ENCODE measurements at regions not wholly inside any gene's neighbourhood (a gene's known extent, or its start where the extent isn't known, plus 50 kb on each side); places are given as distances from the start of the nearest gene placed in this dataset.

DNA sequence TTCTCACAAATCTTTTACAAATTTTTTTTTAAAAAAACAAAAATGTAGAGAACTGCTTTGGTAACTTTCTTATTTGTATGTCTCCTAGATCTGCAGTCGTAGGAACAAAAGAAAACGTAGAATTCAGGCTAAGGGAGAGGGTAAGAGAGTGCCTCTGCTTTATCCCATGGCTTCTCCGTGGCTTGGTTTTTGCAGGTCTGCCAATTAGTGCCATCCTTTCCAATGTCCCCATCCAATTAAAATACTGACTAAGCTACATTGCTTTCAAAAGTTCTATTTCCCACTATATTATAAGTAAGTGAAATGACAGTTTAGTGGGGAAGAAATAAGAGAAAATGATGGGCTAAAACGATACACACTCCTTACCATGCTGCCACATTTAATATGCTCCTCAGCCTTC, 209.3 kb downstream of the CRPPA start:
- Histone ChIP-seq H3K27ac (ENCODE audit: insufficient read depth, low read length, poor library complexity, severe bottlenecking) (no peak overlapping the region), H3K36me3 (ENCODE audit: control insufficient read depth, insufficient read depth, low read length) (no peaks in the 10 kb centered on the region), H3K9me3 (ENCODE audit: control insufficient read depth in 2 of 2, low read length in 2 of 2) (no peaks in the 10 kb centered on the region), H3K4me3 (ENCODE audit: low read depth, low read length) (no peak overlapping the region), H3K27me3 (ENCODE audit: control insufficient read depth, insufficient read depth, low read length) (no peaks in the 10 kb centered on the region), H3K4me1 (ENCODE audit: control insufficient read depth, insufficient read depth, low read length, poor library complexity, severe bottlenecking) (no peaks in the 10 kb centered on the region)
- no peak overlapping the region for H3K4me3 Mint-ChIP-seq
- no peak overlapping the region for H3K27ac Mint-ChIP-seq
- no peaks in the 10 kb centered on the region for H3K27me3 Mint-ChIP-seq
- H3K9me3 Mint-ChIP-seq, result peaks cover 0 to 9% (median 0%) of the 10 kb centered on the region in 7 donors
- DNase-seq (no peak), ATAC-seq (ENCODE audit: low read depth in 2 of 2) (no peak)
- H3K36me3 Mint-ChIP-seq, result no peaks in the 10 kb centered on the region
- no peaks in the 10 kb centered on the region for H3K4me1 Mint-ChIP-seq

DNA sequence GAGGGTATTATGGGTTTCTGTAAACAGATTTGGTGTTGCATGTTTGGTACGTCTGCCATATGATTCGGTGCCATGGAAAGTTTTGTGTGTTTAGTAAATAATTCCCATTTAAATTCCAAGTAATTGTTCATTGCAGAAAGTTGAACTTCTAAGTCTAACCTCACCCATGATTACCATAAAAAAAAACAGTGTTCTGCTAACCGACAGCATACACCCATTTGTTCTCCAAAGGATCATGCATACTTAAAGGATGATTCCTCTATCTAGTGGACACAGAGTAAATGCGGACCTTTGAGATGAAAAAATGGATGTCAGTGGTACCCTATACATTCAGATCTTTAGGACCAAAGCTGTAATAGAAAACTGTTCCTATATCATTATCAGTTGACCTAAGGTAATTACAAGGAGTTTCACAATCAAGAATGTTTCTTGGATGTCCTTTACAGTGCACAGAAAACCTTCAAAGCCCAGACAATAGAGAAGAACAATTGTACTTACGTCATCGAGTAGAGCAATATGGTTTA, 209.9 kb downstream of the CRPPA start:
- Mint-ChIP-seq H3K9me3 (peaks cover 0 to 9% (median 0%) of the 10 kb centered on the region in 7 donors), H3K4me3 (no peak overlapping the region), H3K4me1 (no peaks in the 10 kb centered on the region), H3K27me3 (no peaks in the 10 kb centered on the region), H3K36me3 (no peaks in the 10 kb centered on the region), H3K27ac (no peak overlapping the region)
- Histone ChIP-seq H3K9me3 (ENCODE audit: control insufficient read depth in 2 of 2, low read length in 2 of 2) (no peaks in the 10 kb centered on the region), H3K27me3 (ENCODE audit: control insufficient read depth, insufficient read depth, low read length) (no peaks in the 10 kb centered on the region), H3K36me3 (ENCODE audit: control insufficient read depth, insufficient read depth, low read length) (no peaks in the 10 kb centered on the region), H3K27ac (ENCODE audit: insufficient read depth, low read length, poor library complexity, severe bottlenecking) (no peak overlapping the region), H3K4me1 (ENCODE audit: control insufficient read depth, insufficient read depth, low read length, poor library complexity, severe bottlenecking) (no peaks in the 10 kb centered on the region), H3K4me3 (ENCODE audit: low read depth, low read length) (no peak overlapping the region)
- DNase-seq (no peak), ATAC-seq (ENCODE audit: low read depth in 2 of 2) (no peak)

DNA sequence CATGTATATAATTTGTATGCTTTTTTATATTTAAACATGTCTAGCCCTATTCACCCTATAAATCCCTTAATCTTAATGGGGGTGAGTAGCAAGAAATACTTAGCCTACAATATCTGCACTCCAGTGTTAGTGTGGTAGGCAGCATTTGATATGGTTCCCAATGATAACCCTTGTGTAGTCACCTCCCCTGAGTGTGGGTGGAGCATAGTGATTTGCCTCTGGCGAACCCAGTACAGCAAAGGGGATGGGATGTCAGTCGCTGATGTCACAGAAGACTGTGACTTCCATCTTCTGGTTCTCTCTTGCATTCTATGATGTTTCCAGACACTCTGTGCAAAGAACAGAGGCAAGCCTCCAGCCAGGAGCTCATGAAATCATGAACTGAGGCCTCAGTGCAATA, 211.2 kb downstream of the CRPPA start:
- no peaks in the 10 kb centered on the region for H3K36me3 Mint-ChIP-seq
- H3K9me3 Mint-ChIP-seq, result peaks cover 0 to 7% (median 0%) of the 10 kb centered on the region in 7 donors
- H3K36me3 ChIP-seq (ENCODE audit: control insufficient read depth, insufficient read depth, low read length), result no peaks in the 10 kb centered on the region
- ATAC-seq (ENCODE audit: low read depth in 2 of 2), result no peak
- no peak overlapping the region for H3K4me3 Mint-ChIP-seq
- H3K27me3 ChIP-seq (ENCODE audit: control insufficient read depth, insufficient read depth, low read length), result no peaks in the 10 kb centered on the region
- H3K27me3 Mint-ChIP-seq, result no peaks in the 10 kb centered on the region
- no peaks in the 10 kb centered on the region for H3K4me1 Mint-ChIP-seq
- no peak overlapping the region for H3K27ac Mint-ChIP-seq
- no peak overlapping the region for H3K27ac ChIP-seq (ENCODE audit: insufficient read depth, low read length, poor library complexity, severe bottlenecking)
- no peak for DNase-seq
- no peaks in the 10 kb centered on the region for H3K4me1 ChIP-seq (ENCODE audit: control insufficient read depth, insufficient read depth, low read length, poor library complexity, severe bottlenecking)
- H3K9me3 ChIP-seq (ENCODE audit: control insufficient read depth in 2 of 2, low read length in 2 of 2), result no peaks in the 10 kb centered on the region
- no peak overlapping the region for H3K4me3 ChIP-seq (ENCODE audit: low read depth, low read length)

DNA sequence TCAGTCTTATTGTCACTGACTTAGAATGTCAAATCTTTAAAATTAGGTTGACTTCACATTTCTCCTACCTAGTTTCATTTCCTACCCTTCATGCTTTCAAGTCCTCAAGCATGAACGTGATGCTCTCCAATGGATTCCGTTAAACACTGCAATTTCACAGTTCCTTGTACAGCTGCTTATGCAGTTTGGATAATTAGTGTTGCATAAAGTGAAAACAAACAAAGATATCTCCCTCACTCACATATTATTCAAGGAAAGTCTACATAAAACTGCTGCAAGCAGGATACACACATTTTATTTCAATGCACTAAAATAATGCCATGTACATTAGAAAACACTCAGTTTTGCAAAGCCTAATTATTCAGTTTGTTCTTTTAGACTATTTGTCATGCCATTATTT, 214.0 kb downstream of the CRPPA start:
- H3K36me3 ChIP-seq (ENCODE audit: control insufficient read depth, insufficient read depth, low read length), result no peaks in the 10 kb centered on the region
- H3K9me3 Mint-ChIP-seq, result peaks cover 0 to 5% (median 0%) of the 10 kb centered on the region in 7 donors
- no peaks in the 10 kb centered on the region for H3K9me3 ChIP-seq (ENCODE audit: control insufficient read depth in 2 of 2, low read length in 2 of 2)
- no peaks in the 10 kb centered on the region for H3K4me1 Mint-ChIP-seq
- DNase-seq, result no peak
- H3K4me3 Mint-ChIP-seq, result no peak overlapping the region
- no peak overlapping the region for H3K27ac Mint-ChIP-seq
- no peaks in the 10 kb centered on the region for H3K4me1 ChIP-seq (ENCODE audit: control insufficient read depth, insufficient read depth, low read length, poor library complexity, severe bottlenecking)
- no peak overlapping the region for H3K4me3 ChIP-seq (ENCODE audit: low read depth, low read length)
- no peaks in the 10 kb centered on the region for H3K27me3 Mint-ChIP-seq
- no peak for ATAC-seq (ENCODE audit: low read depth in 2 of 2)
- no peaks in the 10 kb centered on the region for H3K27me3 ChIP-seq (ENCODE audit: control insufficient read depth, insufficient read depth, low read length)
- no peak overlapping the region for H3K27ac ChIP-seq (ENCODE audit: insufficient read depth, low read length, poor library complexity, severe bottlenecking)
- no peaks in the 10 kb centered on the region for H3K36me3 Mint-ChIP-seq

DNA sequence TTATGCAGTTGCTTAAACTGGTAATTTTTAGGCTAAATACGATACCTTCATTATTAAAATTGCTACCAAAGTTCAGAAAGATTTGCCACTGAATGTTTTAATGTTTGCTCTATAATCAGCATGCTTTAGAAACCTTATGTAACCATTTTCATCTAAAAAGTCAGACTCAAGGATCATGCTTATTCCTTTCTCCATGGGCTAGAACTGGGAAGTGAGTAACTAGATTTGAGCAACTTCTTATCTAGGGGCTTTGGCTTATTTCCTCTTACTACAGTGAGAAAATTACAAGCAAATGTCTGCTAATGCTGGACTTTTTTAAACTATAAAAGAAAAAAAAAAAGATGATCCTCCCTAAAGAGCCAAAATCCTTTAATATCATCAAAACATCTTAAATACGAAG, 215.9 kb downstream of the CRPPA start:
- H3K27ac Mint-ChIP-seq, result no peak overlapping the region
- Histone ChIP-seq H3K36me3 (ENCODE audit: control insufficient read depth, insufficient read depth, low read length) (no peaks in the 10 kb centered on the region), H3K27ac (ENCODE audit: insufficient read depth, low read length, poor library complexity, severe bottlenecking) (no peak overlapping the region), H3K4me1 (ENCODE audit: control insufficient read depth, insufficient read depth, low read length, poor library complexity, severe bottlenecking) (no peaks in the 10 kb centered on the region), H3K4me3 (ENCODE audit: low read depth, low read length) (no peak overlapping the region), H3K9me3 (ENCODE audit: control insufficient read depth in 2 of 2, low read length in 2 of 2) (no peaks in the 10 kb centered on the region), H3K27me3 (ENCODE audit: control insufficient read depth, insufficient read depth, low read length) (no peaks in the 10 kb centered on the region)
- H3K27me3 Mint-ChIP-seq, result no peaks in the 10 kb centered on the region
- no peaks in the 10 kb centered on the region for H3K36me3 Mint-ChIP-seq
- DNase-seq (no peak), ATAC-seq (ENCODE audit: low read depth in 2 of 2) (no peak)
- no peak overlapping the region for H3K4me3 Mint-ChIP-seq
- no peaks in the 10 kb centered on the region for H3K4me1 Mint-ChIP-seq
- H3K9me3 Mint-ChIP-seq, result peaks cover 0 to 6% (median 0%) of the 10 kb centered on the region in 7 donors

DNA sequence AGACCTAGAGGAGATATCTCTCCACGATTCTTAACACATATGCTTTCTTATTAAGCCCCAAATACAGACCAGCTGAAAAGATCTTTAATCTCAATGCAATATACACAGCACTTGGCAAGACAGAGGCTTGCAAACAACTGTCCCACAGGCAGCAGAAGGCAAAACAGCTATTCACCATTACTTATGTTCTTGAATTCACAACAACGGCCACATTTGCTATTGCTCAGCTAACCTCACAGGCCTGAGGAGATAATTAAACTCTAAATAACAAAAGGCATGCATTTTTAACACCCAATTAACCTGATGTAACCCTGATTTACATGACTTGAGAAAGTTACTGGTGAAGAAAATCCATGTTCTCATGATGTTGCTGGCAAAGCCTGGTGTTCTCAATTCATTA, 216.4 kb downstream of the CRPPA start:
- no peaks in the 10 kb centered on the region for H3K27me3 Mint-ChIP-seq
- H3K4me3 Mint-ChIP-seq, result no peak overlapping the region
- H3K36me3 Mint-ChIP-seq, result no peaks in the 10 kb centered on the region

DNA sequence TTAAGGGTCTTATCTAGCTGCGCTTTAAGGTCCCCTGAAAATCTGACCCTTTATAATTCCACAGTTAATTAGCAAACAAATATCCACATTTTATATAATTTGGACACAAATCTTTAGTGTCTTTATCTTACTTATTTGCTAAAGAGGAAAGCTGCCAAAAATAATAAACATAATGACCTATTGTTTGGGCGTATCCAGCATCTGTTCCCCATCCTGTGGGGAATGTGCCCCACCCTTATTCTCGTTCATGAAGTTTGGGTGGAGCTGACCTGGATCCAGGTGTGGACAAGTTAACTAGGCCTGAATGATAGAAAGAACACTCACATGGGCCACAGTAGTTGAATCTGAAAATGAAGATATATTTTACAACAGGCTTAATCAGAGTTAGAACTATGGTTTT, 218.3 kb downstream of the CRPPA start:
- ATAC-seq (ENCODE audit: low read depth in 2 of 2) (no peak), DNase-seq (no peak)
- Mint-ChIP-seq H3K4me3 (no peak overlapping the region), H3K4me1 (no peaks in the 10 kb centered on the region), H3K9me3 (peaks cover 0 to 8% (median 2%) of the 10 kb centered on the region in 7 donors), H3K27ac (no peak overlapping the region), H3K36me3 (no peaks in the 10 kb centered on the region), H3K27me3 (no peaks in the 10 kb centered on the region)
- no peaks in the 10 kb centered on the region for H3K9me3 ChIP-seq (ENCODE audit: control insufficient read depth in 2 of 2, low read length in 2 of 2)
- no peaks in the 10 kb centered on the region for H3K36me3 ChIP-seq (ENCODE audit: control insufficient read depth, insufficient read depth, low read length)
- no peaks in the 10 kb centered on the region for H3K27me3 ChIP-seq (ENCODE audit: control insufficient read depth, insufficient read depth, low read length)
- no peak overlapping the region for H3K4me3 ChIP-seq (ENCODE audit: low read depth, low read length)
- no peaks in the 10 kb centered on the region for H3K4me1 ChIP-seq (ENCODE audit: control insufficient read depth, insufficient read depth, low read length, poor library complexity, severe bottlenecking)
- no peak overlapping the region for H3K27ac ChIP-seq (ENCODE audit: insufficient read depth, low read length, poor library complexity, severe bottlenecking)

More for the DNA sequence above, 216.4 kb downstream of the CRPPA start:
- Histone ChIP-seq H3K36me3 (ENCODE audit: control insufficient read depth, insufficient read depth, low read length) (no peaks in the 10 kb centered on the region), H3K9me3 (ENCODE audit: control insufficient read depth in 2 of 2, low read length in 2 of 2) (no peaks in the 10 kb centered on the region), H3K27me3 (ENCODE audit: control insufficient read depth, insufficient read depth, low read length) (no peaks in the 10 kb centered on the region), H3K4me3 (ENCODE audit: low read depth, low read length) (no peak overlapping the region), H3K27ac (ENCODE audit: insufficient read depth, low read length, poor library complexity, severe bottlenecking) (no peak overlapping the region), H3K4me1 (ENCODE audit: control insufficient read depth, insufficient read depth, low read length, poor library complexity, severe bottlenecking) (no peaks in the 10 kb centered on the region)
- Mint-ChIP-seq H3K27ac (no peak overlapping the region), H3K9me3 (peaks cover 0 to 6% (median 0%) of the 10 kb centered on the region in 7 donors), H3K4me1 (no peaks in the 10 kb centered on the region)
- no peak for DNase-seq
- no peak for ATAC-seq (ENCODE audit: low read depth in 2 of 2)

DNA sequence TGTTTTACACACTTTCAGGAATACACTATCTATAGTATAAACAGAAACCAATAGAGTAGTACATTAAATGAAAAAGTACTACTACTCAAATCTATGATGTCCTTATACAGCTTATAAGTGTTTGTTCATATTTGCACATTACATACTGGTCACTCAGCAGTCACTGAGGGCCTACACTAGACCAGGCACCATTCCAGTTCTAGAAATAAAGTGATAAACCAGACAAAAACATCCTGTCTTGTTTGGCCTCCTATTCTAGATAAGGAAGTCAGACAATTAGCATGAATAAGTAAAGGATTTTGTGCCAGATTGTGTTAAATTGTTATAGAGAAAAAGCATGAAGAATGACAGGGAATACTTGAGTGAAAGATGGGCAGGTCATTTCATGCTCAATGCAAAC, 219.0 kb downstream of the CRPPA start:
- peaks cover 0 to 7% (median 2%) of the 10 kb centered on the region in 7 donors for H3K9me3 Mint-ChIP-seq
- no peaks in the 10 kb centered on the region for H3K36me3 Mint-ChIP-seq
- no peaks in the 10 kb centered on the region for H3K36me3 ChIP-seq (ENCODE audit: control insufficient read depth, insufficient read depth, low read length)
- H3K9me3 ChIP-seq (ENCODE audit: control insufficient read depth in 2 of 2, low read length in 2 of 2), result no peaks in the 10 kb centered on the region
- H3K27me3 ChIP-seq (ENCODE audit: control insufficient read depth, insufficient read depth, low read length), result no peaks in the 10 kb centered on the region
- no peak overlapping the region for H3K4me3 Mint-ChIP-seq
- no peak overlapping the region for H3K27ac ChIP-seq (ENCODE audit: insufficient read depth, low read length, poor library complexity, severe bottlenecking)
- DNase-seq, result no peak
- H3K27me3 Mint-ChIP-seq, result no peaks in the 10 kb centered on the region
- no peak overlapping the region for H3K4me3 ChIP-seq (ENCODE audit: low read depth, low read length)
- no peak for ATAC-seq (ENCODE audit: low read depth in 2 of 2)
- H3K4me1 Mint-ChIP-seq, result no peaks in the 10 kb centered on the region
- no peak overlapping the region for H3K27ac Mint-ChIP-seq
- no peaks in the 10 kb centered on the region for H3K4me1 ChIP-seq (ENCODE audit: control insufficient read depth, insufficient read depth, low read length, poor library complexity, severe bottlenecking)
